GM12878 (cell line): ENCODE measurements at regions not wholly inside any gene's neighbourhood (a gene's known extent, or its start where the extent isn't known, plus 50 kb on each side); places are given as distances from the start of the nearest gene placed in this dataset.

Experiments used
- ATAC-seq: fragments of 200-7000 bp; cut with Tn5 transposase; 3 replicates; pipeline ENCODE4 v1.9.1; 2020; ENCODE audit warnings: mild to moderate bottlenecking, moderate library complexity
- BruUV-seq: library from RNA; stranded (reverse); fragments of 400-500 nt; replicated peaks from 2 replicates; lab custom pipeline; 2021; lab: Mats Ljungman, UMichigan
- CTCF ChIA-PET: fragments of 300-600 bp; sonication (Branson Sonifier 250); formaldehyde crosslinking; extraction: SDS; loops from one replicate; lab custom pipeline; 2021; ENCODE audit warnings: inconsistent platforms; lab: Yijun Ruan, JAX
- POLR2A ChIA-PET: fragments of 350-600 bp; formaldehyde crosslinking; extraction: SDS; loops from one replicate; lab custom pipeline; 2021; ENCODE audit warnings: inconsistent platforms; lab: Charles Lee
- RAD21 ChIA-PET: fragments of 300-600 bp; sonication (Branson Sonifier 250); formaldehyde crosslinking; loops from one replicate; lab custom pipeline; 2023; ENCODE audit warnings: antibody characterized with exemption; ENCODE audit not compliant: unreplicated experiment; lab: Charles Lee
- SMC1A ChIA-PET: fragments of 300-600 bp; sonication (Branson Sonifier 250); formaldehyde crosslinking; loops from one replicate; lab custom pipeline; 2023; ENCODE audit not compliant: unreplicated experiment, uncharacterized antibody; lab: Charles Lee
- DNase-seq: peaks from one replicate; pipeline ENCODE4 v3.0.0-alpha.2; 2011; ENCODE audit warnings: low read depth, low spot score
- FAIRE-seq: peaks from 3 replicates; lab custom pipeline; 2011; peaks lifted over from hg19 to GRCh38; lab: Jason Lieb, UNC
- H2AFZ ChIP-seq: 2 replicates; pipeline ENCODE4 v1.6.0; 2011; ENCODE audit warnings: low read depth, low read length, control low read depth; ENCODE audit not compliant: control insufficient read depth
- H3K27ac ChIP-seq: 2 replicates; pipeline ENCODE4 v1.5.1; 2011; ENCODE audit warnings: control low read depth; ENCODE audit not compliant: control insufficient read depth, insufficient read depth
- H3K27me3 ChIP-seq, 2 experiments: replicated peaks in 1 of 2; 2 replicates each; pipeline versions ENCODE4 v1.6.0 to v1.6.1; 2011; ENCODE audit warnings: low read length in 1 of 2; ENCODE audit not compliant: control insufficient read depth in 2 of 2, insufficient read depth in 2 of 2
- H3K36me3 ChIP-seq, 2 experiments: 2 replicates each; pipeline ENCODE4 v1.5.1; 2011; ENCODE audit warnings: low read length in 1 of 2; ENCODE audit not compliant: control insufficient read depth in 2 of 2, insufficient read depth in 2 of 2
- H3K4me1 ChIP-seq: 2 replicates; pipeline ENCODE4 v1.6.1; 2011; ENCODE audit warnings: mild to moderate bottlenecking, low read length, moderate library complexity, mixed read lengths; ENCODE audit not compliant: control insufficient read depth, insufficient read depth
- H3K4me2 ChIP-seq: 2 replicates; pipeline ENCODE4 v1.6.0; 2011; ENCODE audit warnings: control low read depth; ENCODE audit not compliant: control insufficient read depth, insufficient read depth
- H3K4me3 ChIP-seq: fragments of 200-600 bp; sonication (generic); 2 replicates; pipeline ENCODE4 v1.5.1; 2016
- H3K79me2 ChIP-seq: 2 replicates; pipeline ENCODE4 v1.6.0; 2011; ENCODE audit warnings: low read length; ENCODE audit not compliant: control insufficient read depth, insufficient read depth
- H3K9ac ChIP-seq: 2 replicates; pipeline ENCODE4 v1.8.0; 2011; ENCODE audit warnings: low read length, control low read depth, mixed read lengths; ENCODE audit not compliant: control insufficient read depth, insufficient read depth
- H3K9me3 ChIP-seq: replicated peaks from 3 replicates; pipeline ENCODE4 v1.5.1; 2011; ENCODE audit warnings: mild to moderate bottlenecking, low read length; ENCODE audit not compliant: control insufficient read depth, insufficient read depth
- H4K20me1 ChIP-seq: 2 replicates; pipeline ENCODE4 v1.6.0; 2011; ENCODE audit not compliant: control insufficient read depth, insufficient read depth
- ASH2L ChIP-seq: fragments of 300-600, 200-600 bp; sonication (generic); IDR thresholded peaks from 2 replicates; pipeline ENCODE4 v1.6.1; 2017; ENCODE audit warnings: low read depth, mild to moderate bottlenecking, borderline replicate concordance
- BCL11A ChIP-seq: IDR thresholded peaks from 2 replicates; pipeline ENCODE4 v1.6.1; 2011; ENCODE audit warnings: low read depth, low read length
- BHLHE40 ChIP-seq, 2 experiments: fragments of 450-650 bp in 1 of 2; IDR thresholded peaks; 2 replicates each; pipeline ENCODE4 v1.6.1; 2011 to 2017; ENCODE audit warnings: low read depth in 2 of 2, borderline replicate concordance in 1 of 2, improper control_type of control experiment in 1 of 2, low read length in 1 of 2, mild to moderate bottlenecking in 1 of 2
- CHD1 ChIP-seq: IDR thresholded peaks from 2 replicates; pipeline ENCODE4 v1.6.1; 2012; ENCODE audit warnings: low read depth, low read length, improper control_type of control experiment
- DPF2 ChIP-seq: fragments of 450-650 bp; IDR thresholded peaks from 2 replicates; pipeline ENCODE4 v1.6.1; 2017; ENCODE audit warnings: mild to moderate bottlenecking
- FOXM1 ChIP-seq: IDR thresholded peaks from 2 replicates; pipeline ENCODE4 v1.6.1; 2012; ENCODE audit warnings: low read depth, mild to moderate bottlenecking, inconsistent platforms, low read length, moderate library complexity
- HCFC1 ChIP-seq: fragments of 150-350 bp; IDR thresholded peaks from 2 replicates; pipeline ENCODE4 v1.6.1; 2014; ENCODE audit warnings: low read length
- HDAC2 ChIP-seq: fragments of 200-600 bp; sonication (generic); IDR thresholded peaks from 2 replicates; pipeline ENCODE4 v1.6.1; 2017
- HDGF ChIP-seq: fragments of 450-650 bp; IDR thresholded peaks from 2 replicates; pipeline ENCODE4 v1.6.1; 2016; ENCODE audit warnings: antibody characterized with exemption
- IKZF1 ChIP-seq: fragments of 450-650 bp; conservative IDR thresholded peaks from 2 replicates; pipeline ENCODE4 v1.6.1; 2017; ENCODE audit warnings: antibody characterized with exemption, mild to moderate bottlenecking
- KAT2A ChIP-seq: conservative IDR thresholded peaks from 2 replicates; pipeline ENCODE4 v1.6.1; 2011; ENCODE audit warnings: low read depth, low read length; ENCODE audit not compliant: control insufficient read depth
- KDM1A ChIP-seq: fragments of 200-600 bp; sonication (generic); IDR thresholded peaks from 2 replicates; pipeline ENCODE4 v1.6.1; 2016; ENCODE audit warnings: borderline replicate concordance
- MEF2A ChIP-seq: IDR thresholded peaks from 2 replicates; pipeline ENCODE4 v1.6.1; 2011; ENCODE audit warnings: low read depth, mild to moderate bottlenecking, low read length, moderate library complexity; ENCODE audit not compliant: insufficient read depth
- MXI1 ChIP-seq: fragments of 150-350 bp; IDR thresholded peaks from 2 replicates; pipeline ENCODE4 v1.6.1; 2011; ENCODE audit warnings: low read depth, mild to moderate bottlenecking, inconsistent platforms, low read length, improper control_type of control experiment
- PKNOX1 ChIP-seq: fragments of 450-650 bp; IDR thresholded peaks from 2 replicates; pipeline ENCODE4 v1.6.1; 2016; ENCODE audit warnings: mild to moderate bottlenecking
- POLR2AphosphoS5 ChIP-seq: IDR thresholded peaks from 2 replicates; pipeline ENCODE4 v1.6.1; 2011; ENCODE audit warnings: mild to moderate bottlenecking, low read length, inconsistent platforms
- SMARCA5 ChIP-seq: fragments of 450-650 bp; IDR thresholded peaks from 2 replicates; pipeline ENCODE4 v1.6.1; 2017; ENCODE audit warnings: mild to moderate bottlenecking
- TAF1 ChIP-seq: IDR thresholded peaks from 2 replicates; pipeline ENCODE4 v1.6.1; 2011; ENCODE audit warnings: mild to moderate bottlenecking, low read depth, low read length, borderline replicate concordance
- TCF12 ChIP-seq: IDR thresholded peaks from 2 replicates; pipeline ENCODE4 v1.6.1; 2011; ENCODE audit warnings: low read depth, mild to moderate bottlenecking, low read length
- WGBS: methylation state at CpG from one replicate; pipeline ENCODE4 v1.1.6; 2016; ENCODE audit warnings: low lambda C conversion rate; ENCODE audit not compliant: insufficient replicate concordance, insufficient coverage; ENCODE audit errors: missing lambda C conversion rate; 5-methylcytosine and 5-hydroxymethylcytosine counted together
- in situ Hi-C: fragments of 300-500 bp; cut with MboI; formaldehyde crosslinking; loops from 9 replicates; pipeline ENCODE4 v1.14.3; 2018; ENCODE audit warnings: mixed read lengths
- intact Hi-C: fragments of 100-400 bp; cut with micrococcal nuclease; formaldehyde crosslinking; loops from one replicate; pipeline ENCODE4 v1.14.2; 2022; ENCODE audit not compliant: unreplicated experiment

GRCh38 chr1:21355956-21356355 is 65.7 kb upstream of the ECE1 start:
- no peaks in the 10 kb centered on the region for H3K9me3 ChIP-seq
- no peak overlapping the region for H3K27ac ChIP-seq
- no TSS peak for BruUV-seq
- H3K36me3 ChIP-seq: no peaks in the 10 kb centered on the region
- H3K4me1 ChIP-seq: no peaks in the 10 kb centered on the region
- H3K4me3 ChIP-seq: no peak overlapping the region
- no peak overlapping the region for H3K9ac ChIP-seq
- ChIA-PET CTCF (interaction anchor here (0.6 to 0.9 kb wide), 2 partner anchors 55 to 1376 kb away, joined by 3 read pairs; no protein-coding TSS in a partner anchor), SMC1A (interaction anchor here (1.5 kb wide), 1 partner anchor 12 kb away, joined by 6 read pairs; no protein-coding TSS in a partner anchor), POLR2A (interaction anchor here (0.7 kb wide), 1 partner anchor 101 kb away, joined by 3 read pairs; no protein-coding TSS in a partner anchor), RAD21 (interaction anchor here (1.2 kb wide), 1 partner anchor 13 kb away, joined by 3 read pairs; no protein-coding TSS in a partner anchor)
- 49% methylated on average over 6 of the region's 6 CpGs for WGBS
- H2AFZ ChIP-seq: no peak overlapping the region
- no peak for TF ChIP-seq ASH2L
- TF ChIP-seq BHLHE40 (IDR thresholded peaks at IDR 0.05; ENCODE audit: borderline replicate concordance in 1 of 2, low read depth in 2 of 2, low read length in 1 of 2): peak in 1 of 2 experiments; percentile 88; a peak in 2 of 4 replicates
- TF ChIP-seq IKZF1: peak; percentile 46; the same call in 1 of the 2 replicates
- peak; percentile 46; the same call in 1 of the 2 replicates for TF ChIP-seq DPF2
- H3K79me2 ChIP-seq: no peaks in the 10 kb centered on the region
- in situ Hi-C loops: no loop called here
- H3K27me3 ChIP-seq: no peaks in the 10 kb centered on the region
- no peak overlapping the region for H3K4me2 ChIP-seq
- no peaks in the 10 kb centered on the region for H4K20me1 ChIP-seq
- ATAC-seq (peak; percentile 34; the same call in 2 of the 3 replicates), DNase-seq (no peak), FAIRE-seq (no peak)
- intact Hi-C loops: no loop called here

DNA sequence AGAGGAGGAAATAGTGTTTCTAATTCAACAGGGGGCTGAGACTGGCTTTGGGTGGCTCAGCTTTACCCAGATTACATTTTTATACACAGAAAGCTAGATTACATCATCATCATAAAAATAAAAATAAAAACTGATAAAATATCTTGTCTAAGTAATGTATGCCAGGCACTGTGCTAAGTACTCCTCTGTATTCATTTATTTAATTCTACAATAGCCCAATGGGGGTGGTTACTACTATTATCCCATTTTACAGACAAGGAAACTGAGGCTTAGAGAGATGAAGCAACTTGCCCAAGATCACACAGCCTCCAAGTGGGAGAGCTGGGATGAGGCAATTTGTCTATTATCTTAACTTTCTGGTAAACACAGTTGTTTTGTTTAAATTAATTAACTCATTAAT is 62.3 kb upstream of the ECE1 start:
- H3K9ac ChIP-seq: no peak overlapping the region
- H3K27ac ChIP-seq: no peak overlapping the region
- no peaks in the 10 kb centered on the region for H3K9me3 ChIP-seq
- no peak for ATAC-seq
- POLR2A ChIA-PET: no interaction called here
- CTCF ChIA-PET: interaction anchor here (0.7 to 1.7 kb wide), 7 partner anchors 12 to 97 kb away, joined by 3 to 8 read pairs (median 3); no protein-coding TSS in a partner anchor
- in situ Hi-C loops: no loop called here
- no peaks in the 10 kb centered on the region for H4K20me1 ChIP-seq
- no peaks in the 10 kb centered on the region for H3K79me2 ChIP-seq
- 0 out of 4 replicates have a peak, but pooled peaks cover 0 to 2% of the 10 kb centered on the region in 2 experiments for H3K27me3 ChIP-seq
- no peak for TF ChIP-seq KDM1A
- TF ChIP-seq MEF2A: no peak
- no peak for TF ChIP-seq HDGF
- TF ChIP-seq POLR2AphosphoS5: no peak
- no peak for TF ChIP-seq MXI1
- TF ChIP-seq HDAC2: no peak
- TF ChIP-seq BCL11A: no peak
- TF ChIP-seq PKNOX1: no peak
- TF ChIP-seq KAT2A: no peak
- TF ChIP-seq TCF12: no peak
- TF ChIP-seq SMARCA5: no peak
- no peak for TF ChIP-seq TAF1
- TF ChIP-seq CHD1: no peak
- no peak for TF ChIP-seq FOXM1
- no peak for TF ChIP-seq HCFC1
- H3K4me1 ChIP-seq: no peaks in the 10 kb centered on the region
- SMC1A ChIA-PET: interaction anchor here (1.6 kb wide), 1 partner anchor 28 kb away, joined by 3 read pairs; no protein-coding TSS in a partner anchor
- intact Hi-C loops: no loop called here
- no peaks in the 10 kb centered on the region for H3K36me3 ChIP-seq
- RAD21 ChIA-PET: no interaction called here
- BruUV-seq: no TSS peak
- DNase-seq: no peak
- H3K4me3 ChIP-seq: no peak overlapping the region
- H3K4me2 ChIP-seq: no peak overlapping the region
- no peak overlapping the region for H2AFZ ChIP-seq
- FAIRE-seq: no peak
